CD4-positive, alpha-beta T cell treated with Interleukin-15 for 4 hours (primary cell): ENCODE measurements at regions not wholly inside any gene's neighbourhood (a gene's known extent, or its start where the extent isn't known, plus 50 kb on each side); places are given as distances from the start of the nearest gene placed in this dataset.
A peak's percentile ranks its signal among the peaks of the same experiment; 100 is the strongest.

Experiments used
- DNase-seq: peaks from one replicate; pipeline ENCODE4 v3.0.0-alpha.2; 2020; ENCODE audit warnings: low spot score

- DNase-seq, result no peak
Observed at GRCh38 chr2:42871372-42871771, 79.0 kb upstream of the HAAO start.

- DNase-seq, result no peak
Observed at GRCh38 chr2:42868874-42869273, 76.5 kb upstream of the HAAO start.

- DNase-seq, result no peak
Observed at GRCh38 chr2:42868096-42868495, 75.7 kb upstream of the HAAO start.

DNA sequence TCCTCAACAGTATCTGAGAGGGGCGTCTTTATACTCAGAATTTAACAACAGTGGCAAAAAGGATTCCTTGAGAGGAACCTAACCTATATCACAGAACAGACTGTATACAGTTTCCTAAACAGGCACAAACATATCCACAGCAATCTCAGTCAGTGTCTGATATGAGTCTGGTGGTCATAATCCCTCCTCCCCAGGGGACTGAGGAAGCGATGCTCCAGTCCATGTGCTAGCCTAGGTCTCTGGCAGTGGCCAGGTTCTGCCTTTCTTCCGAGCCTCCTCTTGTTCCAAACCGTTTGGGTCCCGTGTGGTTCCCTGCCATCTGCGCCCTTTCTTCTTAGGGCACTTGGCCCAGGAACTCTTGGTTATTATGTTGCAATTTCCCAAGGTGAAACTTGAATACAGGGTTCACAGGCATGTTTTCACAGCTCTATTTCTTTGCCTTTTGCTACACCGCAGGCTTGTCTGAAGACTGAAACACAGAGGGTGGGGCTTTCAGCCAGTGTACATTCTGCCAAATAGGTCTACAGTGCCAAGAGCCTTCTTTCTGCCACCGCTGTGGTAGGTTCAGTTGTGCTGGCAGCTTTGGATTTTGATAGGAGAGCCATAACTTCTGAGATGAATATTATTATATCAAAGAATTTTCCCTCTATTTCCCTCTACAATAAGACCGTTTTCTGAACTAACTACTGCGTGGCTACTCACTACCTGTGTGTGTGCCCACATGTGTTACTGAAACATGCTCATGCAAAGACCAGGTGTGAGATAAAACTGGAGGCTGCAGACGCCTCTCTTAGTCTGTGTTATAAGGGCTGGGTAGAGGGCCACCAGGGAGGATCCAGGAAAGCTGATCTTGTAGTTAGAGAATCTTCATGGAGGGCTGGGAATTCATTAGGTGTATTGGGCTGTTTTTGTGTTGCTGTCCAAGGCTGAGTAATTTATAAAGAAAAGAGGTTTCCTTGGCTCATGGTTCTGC lies 75.0 kb upstream of the HAAO start:
- DNase-seq, result no peak

DNA sequence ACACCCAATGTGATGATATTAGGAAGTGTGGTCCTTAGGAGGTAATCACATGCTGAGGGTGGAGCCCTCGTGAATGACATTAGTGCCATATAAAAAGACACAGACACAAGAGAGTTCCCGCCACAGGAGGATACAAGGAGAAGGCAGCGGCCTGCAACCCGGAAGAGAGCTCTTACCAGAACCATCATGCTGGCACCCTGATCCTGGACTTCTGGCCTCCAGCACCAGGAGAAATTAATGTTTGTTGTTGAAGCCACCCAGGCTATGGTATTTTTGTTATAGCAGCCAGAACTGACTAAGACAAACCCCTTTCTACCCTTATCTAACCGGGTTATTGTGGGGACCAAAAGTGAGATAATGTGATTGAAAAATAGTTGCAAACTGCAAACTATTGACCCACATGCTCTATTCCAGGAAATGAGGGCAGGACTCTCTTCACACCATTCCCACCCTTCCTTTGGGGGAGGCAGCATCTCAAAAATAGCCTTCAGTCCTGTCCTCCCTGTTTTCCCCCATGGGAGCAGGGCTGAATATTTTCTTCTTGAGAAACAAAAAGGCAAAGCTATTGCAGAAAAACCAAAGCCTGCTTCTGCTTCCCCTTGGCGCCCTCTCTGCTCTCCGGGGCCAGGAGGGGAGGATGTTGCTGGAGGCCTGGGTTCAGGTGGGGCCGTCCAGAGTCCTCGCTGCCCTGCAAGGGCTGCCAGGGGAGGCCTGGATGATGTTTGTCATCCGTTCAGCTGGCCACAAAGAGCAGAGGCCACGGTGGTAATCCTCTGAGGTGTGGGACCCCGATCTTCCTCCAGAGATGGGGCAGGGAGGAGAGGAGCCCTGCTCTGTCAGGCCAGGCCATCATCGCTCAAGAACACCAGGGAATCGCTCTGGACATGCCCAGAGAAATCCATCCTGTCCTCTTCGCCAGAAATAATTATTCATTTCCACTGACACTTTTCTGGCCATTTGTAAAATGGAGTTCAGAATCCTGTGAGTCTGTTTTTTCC lies 73.8 kb upstream of the HAAO start:
- DNase-seq, result no peak

DNA sequence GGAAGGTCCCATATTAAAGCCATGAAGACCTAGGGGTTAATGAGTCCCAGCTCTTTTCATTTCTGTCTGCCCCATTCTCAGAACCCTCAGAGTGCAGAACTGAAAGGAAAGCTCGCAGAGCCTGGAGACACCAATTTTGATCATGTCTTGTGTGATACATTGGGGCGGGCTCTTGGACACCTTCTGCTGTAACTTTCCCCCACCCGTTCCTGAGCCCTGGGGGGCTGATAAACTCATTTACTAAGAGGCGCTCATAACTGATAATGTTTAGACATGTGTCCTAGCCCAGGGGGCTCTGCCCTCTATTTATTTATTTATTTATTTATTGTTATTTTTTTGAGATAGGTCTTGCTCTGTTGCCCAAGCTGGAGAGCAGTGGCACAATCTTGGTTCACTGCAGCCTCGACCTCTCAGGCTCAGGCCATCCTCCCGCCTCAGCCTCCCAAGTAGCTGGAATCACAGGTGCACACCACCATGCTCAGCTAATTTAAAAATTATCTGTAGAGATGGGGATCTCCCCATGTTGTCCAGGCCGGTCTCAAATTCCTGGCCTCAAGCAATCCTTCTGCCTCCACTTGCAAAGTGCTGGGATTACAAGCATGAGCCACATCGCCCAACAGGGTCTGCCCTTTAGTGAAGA lies 72.4 kb upstream of the HAAO start:
- DNase-seq, result no peak

- no peak for DNase-seq
Observed at GRCh38 chr2:42864222-42864621, 71.8 kb upstream of the HAAO start.

- DNase-seq, result no peak
Observed at GRCh38 chr2:42863751-42864150, 71.4 kb upstream of the HAAO start.

- no peak for DNase-seq
Observed at GRCh38 chr2:42863320-42863719, 70.9 kb upstream of the HAAO start.

GRCh38 chr2:42862669-42863185 lies 70.3 kb upstream of the HAAO start:
- no peak for DNase-seq

DNA sequence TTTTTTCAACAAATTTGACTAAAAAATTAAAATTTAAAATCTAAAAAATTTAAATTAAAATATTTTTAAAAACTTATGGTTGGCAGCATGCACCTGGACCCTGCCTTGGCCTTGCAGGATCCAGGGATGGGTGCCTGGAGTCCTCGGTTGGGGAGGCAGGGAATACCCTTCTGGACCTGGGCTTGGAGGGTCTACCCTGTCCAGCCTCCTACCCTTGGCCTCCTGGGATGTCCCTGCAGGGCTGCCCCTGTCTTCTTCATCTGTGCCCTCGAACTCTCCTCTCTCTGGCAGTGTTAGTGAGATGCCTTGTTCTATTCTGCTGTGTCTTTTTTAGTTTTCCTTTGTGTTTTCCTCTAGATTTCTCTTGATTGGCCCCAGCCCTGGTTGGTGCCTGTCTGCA lies 68.9 kb upstream of the HAAO start:
- no peak for DNase-seq

DNA sequence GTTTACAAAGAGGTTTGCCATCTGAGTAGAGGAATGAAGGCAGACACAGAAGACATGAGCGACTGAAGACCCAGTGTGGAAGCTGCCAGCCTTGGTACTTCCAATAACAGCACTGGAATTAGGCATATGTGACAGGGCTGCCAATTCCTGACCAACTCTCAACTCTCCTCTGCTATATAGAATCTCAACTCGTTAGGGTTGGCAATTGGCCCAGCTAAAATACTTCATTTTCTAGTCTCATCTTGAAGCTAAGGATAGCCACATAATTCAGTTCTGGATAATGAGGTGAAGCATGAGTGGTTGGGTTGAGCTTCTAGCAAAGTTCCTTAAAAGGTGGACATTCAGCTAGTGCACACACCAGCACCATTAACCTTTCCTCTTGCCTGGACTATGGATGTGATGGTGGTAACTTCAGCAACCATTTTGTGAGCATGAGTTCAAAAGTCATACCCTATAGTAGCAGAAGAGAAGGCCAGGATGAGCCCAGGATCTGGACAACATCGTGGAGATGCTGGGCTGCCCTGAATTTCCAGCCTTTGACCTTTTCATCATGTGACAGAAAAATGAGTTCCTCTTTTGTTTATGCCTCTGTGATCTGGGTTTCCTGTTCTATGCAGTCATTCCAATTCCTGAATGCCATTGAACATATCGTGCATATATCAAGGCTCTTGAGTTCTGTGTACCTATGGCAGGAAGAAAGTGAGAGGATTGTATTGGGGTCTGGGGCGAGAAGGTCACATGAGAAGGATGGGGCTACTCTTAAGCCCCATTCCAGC lies 68.1 kb upstream of the HAAO start:
- no peak for DNase-seq

GRCh38 chr2:42859791-42860190 lies 67.4 kb upstream of the HAAO start:
- DNase-seq, result no peak

- peak; percentile 64 for DNase-seq
Observed at GRCh38 chr2:42859006-42859552, 66.7 kb upstream of the HAAO start.

DNA sequence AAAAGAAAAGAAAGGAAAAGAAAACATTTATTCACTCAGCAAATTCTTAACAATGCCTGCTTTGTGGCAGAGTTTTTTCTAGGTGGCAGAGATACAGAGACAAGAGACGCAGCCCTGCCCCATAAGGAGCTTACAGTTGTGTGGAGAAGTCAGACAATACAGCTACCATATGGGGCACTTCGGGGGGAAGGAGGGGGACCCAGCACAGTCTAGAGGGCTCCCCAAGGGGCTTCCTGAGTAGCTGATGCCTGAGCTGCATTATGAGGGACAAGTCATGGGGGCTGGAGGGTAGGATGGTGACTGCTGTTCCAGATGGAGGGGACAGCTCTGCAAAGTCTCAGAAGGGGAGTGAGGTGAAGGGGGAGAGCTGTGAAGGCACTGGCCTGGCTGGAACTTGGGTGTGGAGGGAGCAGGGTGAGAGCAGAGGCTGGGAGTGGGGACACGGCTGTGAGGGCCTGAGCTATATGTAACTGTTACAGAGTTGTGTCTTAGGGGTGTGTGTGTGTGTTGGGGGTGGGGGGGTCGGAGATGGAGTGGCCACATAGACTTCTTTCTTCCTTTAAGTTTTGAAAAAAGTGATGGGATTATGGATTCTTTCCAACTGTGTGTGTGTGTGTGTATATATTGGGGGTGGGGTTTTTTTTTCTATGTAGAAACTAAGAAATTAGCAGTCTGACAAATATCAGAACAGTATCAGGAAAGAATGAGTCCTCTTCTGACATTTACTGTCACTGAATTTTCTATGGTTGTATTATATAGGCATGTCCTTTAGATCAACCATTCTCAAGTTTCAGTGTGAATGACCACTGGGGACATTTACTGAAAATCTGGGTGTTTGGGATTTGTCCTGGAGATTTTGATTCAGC lies 66.0 kb upstream of the HAAO start:
- no peak for DNase-seq

DNA sequence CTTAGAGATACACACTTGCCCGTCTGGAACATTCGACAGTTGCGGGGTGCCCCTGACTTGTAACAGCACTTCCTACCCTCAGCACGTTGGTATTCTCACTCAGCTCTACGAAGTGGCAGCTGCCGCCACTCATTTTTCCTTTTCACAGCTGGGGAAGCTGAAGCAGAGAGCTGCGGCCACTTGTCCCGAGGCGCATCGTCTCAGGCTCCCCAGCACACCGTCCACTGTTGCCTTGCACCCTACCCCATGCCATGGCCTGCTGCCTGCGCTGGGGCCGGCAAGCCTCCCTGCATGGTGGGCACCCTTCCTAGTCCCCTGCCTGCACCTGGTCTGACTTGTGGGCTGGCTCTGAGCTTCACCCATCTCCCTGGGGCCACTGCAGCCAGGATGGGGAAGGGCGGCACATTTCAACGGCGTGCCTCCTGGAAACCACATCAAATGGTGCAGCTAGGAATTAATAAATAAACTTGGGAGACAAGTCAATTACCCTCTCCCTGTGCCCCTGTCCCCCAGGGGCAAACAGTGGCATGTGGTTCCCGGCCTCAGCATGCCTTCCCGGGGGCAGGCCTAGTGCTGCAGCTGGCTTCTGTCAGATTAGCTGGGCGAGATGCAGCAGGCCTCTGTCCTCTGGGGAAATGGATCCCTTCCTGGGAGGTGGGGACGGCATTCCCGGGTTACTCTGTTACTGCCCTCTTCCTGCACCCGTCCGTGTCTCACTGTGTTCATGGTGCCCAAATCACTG lies 64.7 kb upstream of the HAAO start:
- no peak for DNase-seq

DNA sequence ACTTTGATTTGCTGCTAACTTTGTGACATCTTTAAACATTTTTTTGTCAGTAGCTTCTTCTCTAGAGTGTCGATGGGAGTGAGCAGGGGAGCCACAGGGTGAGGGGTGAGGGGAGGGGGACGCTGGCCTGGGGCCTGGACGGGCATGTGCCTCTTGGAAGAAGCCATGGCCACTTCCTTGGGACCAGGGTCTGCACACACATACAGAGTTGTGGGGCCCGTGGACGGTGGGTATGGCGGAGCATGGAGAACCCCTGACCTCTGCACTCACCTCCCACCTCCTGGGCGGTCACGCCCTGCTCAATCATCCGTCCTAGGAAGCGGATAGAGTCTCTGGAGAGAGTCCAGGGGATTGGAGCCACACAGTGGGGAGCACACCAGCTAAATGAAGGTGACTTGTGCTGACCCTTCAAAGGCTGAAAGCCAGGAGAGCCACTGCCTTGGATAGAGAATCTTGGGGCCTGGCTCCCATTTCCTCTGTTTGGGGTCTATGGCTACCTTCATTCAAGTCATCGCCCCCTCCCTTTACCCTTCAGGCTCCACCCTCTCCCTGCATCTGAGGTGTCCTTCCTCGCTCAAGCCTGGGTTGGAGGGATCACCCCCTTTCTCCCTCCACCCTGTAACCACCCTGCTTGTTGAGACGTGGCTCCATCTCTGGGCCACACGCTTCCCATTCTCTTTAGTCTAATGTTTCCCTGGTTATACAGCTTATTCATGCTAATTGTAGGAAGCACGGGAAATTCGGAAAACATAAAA lies 63.9 kb upstream of the HAAO start:
- DNase-seq, result no peak

GRCh38 chr2:42855221-42855970 lies 63.0 kb upstream of the HAAO start:
- DNase-seq, result no peak
